ENCODE measurements at regions not wholly inside any gene's neighbourhood (a gene's known extent, or its start where the extent isn't known, plus 50 kb on each side); places are given as distances from the start of the nearest gene placed in this dataset.

DNA sequence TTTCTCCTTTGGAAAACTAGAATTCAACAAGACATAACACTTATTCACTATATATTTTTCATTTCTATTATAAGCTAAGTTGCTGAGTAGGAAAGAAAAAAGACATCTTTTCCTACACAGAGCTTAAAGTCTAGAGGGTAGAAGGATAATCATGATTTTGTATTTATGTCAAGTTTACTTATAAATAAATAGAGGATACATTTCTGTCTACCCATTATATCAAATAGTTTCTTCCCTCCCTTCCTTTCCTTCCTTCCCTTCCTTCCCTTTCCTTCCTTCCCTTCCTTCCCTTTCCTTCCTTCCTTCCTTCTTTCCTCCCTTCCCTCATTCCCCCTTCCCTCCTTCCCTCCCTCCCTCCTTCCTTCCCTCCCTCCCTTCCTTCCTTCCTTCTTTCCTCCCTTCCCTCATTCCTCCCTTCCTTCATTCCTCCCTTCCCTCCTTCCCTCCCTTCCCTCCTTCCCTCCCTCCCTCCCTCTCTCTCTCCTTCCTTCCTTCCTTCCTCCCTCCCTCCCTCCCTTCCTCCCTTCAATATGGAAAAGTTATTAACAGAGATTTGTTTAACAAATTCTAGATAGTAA, 308.4 kb upstream of the COL3A1 start:
- ChIA-PET CTCF (interaction anchor here (1.1 kb wide), 1 partner anchor 318 kb away, joined by 3 read pairs; no protein-coding TSS in a partner anchor), POLR2A (no interaction called here)
- TF ChIP-seq, protein P1, sequence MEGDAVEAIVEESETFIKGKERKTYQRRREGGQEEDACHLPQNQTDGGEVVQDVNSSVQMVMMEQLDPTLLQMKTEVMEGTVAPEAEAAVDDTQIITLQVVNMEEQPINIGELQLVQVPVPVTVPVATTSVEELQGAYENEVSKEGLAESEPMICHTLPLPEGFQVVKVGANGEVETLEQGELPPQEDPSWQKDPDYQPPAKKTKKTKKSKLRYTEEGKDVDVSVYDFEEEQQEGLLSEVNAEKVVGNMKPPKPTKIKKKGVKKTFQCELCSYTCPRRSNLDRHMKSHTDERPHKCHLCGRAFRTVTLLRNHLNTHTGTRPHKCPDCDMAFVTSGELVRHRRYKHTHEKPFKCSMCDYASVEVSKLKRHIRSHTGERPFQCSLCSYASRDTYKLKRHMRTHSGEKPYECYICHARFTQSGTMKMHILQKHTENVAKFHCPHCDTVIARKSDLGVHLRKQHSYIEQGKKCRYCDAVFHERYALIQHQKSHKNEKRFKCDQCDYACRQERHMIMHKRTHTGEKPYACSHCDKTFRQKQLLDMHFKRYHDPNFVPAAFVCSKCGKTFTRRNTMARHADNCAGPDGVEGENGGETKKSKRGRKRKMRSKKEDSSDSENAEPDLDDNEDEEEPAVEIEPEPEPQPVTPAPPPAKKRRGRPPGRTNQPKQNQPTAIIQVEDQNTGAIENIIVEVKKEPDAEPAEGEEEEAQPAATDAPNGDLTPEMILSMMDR (IDR thresholded peaks at IDR 0.05; ENCODE audit: insufficient read depth, low read length, missing control alignments) = no peak
- no peak for DNase-seq (ENCODE audit: low read depth, low spot score)
- no peak overlapping the region for H3K4me3 ChIP-seq (ENCODE audit: low read depth, low read length)

GRCh38 chr2:188666503-188666902, 307.7 kb upstream of the COL3A1 start:
- H3K4me3 ChIP-seq (ENCODE audit: low read depth, low read length) = no peak overlapping the region
- no peak for DNase-seq (ENCODE audit: low read depth, low spot score)
- ChIA-PET POLR2A (no interaction called here), CTCF (no interaction called here)
- TF ChIP-seq, protein P1 (IDR thresholded peaks at IDR 0.05; ENCODE audit: insufficient read depth, low read length, missing control alignments) = no peak

DNA sequence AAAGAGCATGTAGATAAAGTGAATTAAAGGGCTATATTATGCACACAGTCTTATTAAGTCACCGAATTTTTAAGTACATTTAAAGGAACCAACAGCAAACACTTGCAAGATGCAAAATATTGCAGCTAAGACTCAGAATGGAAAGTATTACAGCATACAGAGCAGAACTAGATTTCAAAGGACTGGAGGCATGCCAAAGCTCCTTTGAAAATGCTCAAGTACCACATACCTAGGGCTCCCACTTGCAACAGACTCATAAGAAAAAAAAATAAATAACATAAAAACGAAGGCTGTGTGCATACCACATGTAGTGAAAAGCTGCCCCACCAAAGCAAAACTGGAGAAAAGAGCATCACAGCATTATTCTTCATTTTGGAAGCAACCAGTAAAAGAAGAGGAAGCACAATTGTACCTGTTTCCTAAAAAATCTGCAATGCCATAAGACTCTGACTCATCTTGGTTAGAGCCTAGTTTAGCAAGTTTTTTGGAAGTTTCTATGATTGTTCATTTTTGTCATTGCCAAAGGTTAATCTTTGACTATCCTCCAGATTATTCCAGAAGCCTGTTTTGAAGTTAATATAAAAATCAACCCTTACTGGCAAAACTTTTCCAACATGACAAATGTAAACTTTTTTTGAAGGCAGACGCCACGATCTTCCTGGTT, 306.0 kb upstream of the COL3A1 start:
- no peak overlapping the region for H3K4me3 ChIP-seq (ENCODE audit: low read depth, low read length)
- ChIA-PET CTCF (no interaction called here), POLR2A (no interaction called here)
- DNase-seq (ENCODE audit: low read depth, low spot score) = peak; percentile 69
- TF ChIP-seq, protein P1 (IDR thresholded peaks at IDR 0.05; ENCODE audit: insufficient read depth, low read length, missing control alignments) = no peak

DNA sequence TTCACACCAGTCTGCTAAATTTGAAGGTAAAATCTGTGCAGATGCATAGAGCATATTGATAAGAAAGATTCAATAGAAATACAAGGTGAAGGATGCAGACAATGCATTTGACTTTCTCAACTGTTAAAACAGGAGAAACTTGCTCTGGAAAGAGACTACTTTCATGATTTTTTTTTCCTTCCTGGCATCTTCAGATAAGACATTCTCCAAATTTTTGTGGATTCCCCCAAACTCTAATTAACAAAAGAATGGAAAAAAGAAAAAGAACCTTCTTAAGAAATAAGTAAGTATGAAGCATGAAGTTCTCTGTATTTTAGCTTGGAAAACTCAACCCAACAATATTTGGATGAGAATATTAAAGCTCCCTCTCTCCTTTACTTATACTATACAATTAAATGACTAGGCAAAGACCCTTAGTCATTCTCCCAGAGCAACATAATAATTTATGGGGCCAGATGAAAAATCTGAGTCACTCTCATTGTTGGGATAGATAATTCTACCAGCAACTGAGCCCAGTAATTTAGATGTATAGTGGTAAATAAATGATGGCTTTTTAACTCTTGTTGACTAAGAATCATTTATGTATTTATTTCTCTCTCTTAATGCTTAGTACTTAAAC, 298.7 kb upstream of the COL3A1 start:
- DNase-seq (ENCODE audit: low read depth, low spot score) = no peak
- POLR2A ChIA-PET = interaction anchor here (0.7 kb wide), 1 partner anchor 112 kb away, joined by 4 read pairs; no protein-coding TSS in a partner anchor
- CTCF ChIA-PET = interaction anchor here (1.3 kb wide), 1 partner anchor 37 kb away, joined by 3 read pairs; no protein-coding TSS in a partner anchor

GRCh38 chr2:188676010-188676400, 298.2 kb upstream of the COL3A1 start:
- POLR2A ChIA-PET = no interaction called here
- TF ChIP-seq, protein P1 (IDR thresholded peaks at IDR 0.05; ENCODE audit: insufficient read depth, low read length, missing control alignments) = no peak
- DNase-seq (ENCODE audit: low read depth, low spot score) = no peak
- H3K4me3 ChIP-seq (ENCODE audit: low read depth, low read length) = no peak overlapping the region
- CTCF ChIA-PET = no interaction called here

More for the DNA sequence above, 298.7 kb upstream of the COL3A1 start:
- TF ChIP-seq, protein P1 (IDR thresholded peaks at IDR 0.05; ENCODE audit: insufficient read depth, low read length, missing control alignments) = no peak
- no peak overlapping the region for H3K4me3 ChIP-seq (ENCODE audit: low read depth, low read length)

DNA sequence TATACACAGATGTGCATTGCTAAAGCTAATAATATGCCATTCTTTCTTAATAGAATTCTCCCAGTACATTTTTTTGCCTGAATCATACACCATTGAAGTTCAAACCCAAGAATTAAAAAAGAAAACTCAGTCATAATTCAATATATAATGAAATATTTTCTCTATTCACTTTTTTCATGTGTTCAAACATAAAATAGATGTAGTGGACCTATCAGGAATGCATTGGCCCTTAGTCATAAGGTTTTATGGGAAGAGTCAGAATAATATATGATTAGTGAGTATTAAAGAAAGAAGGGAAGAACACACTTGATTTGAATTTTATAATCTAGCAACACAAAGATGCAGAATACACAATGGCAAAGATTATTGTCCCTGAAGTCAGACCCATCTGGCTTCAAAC, 297.0 kb upstream of the COL3A1 start:
- no peak for DNase-seq (ENCODE audit: low read depth, low spot score)
- no peak overlapping the region for H3K4me3 ChIP-seq (ENCODE audit: low read depth, low read length)
- ChIA-PET POLR2A (no interaction called here), CTCF (no interaction called here)
- TF ChIP-seq, protein P1 (IDR thresholded peaks at IDR 0.05; ENCODE audit: insufficient read depth, low read length, missing control alignments) = no peak

Data from AG04449 (cell line).